IMR-90 (cell line): ENCODE measurements at regions not wholly inside any gene's neighbourhood (a gene's known extent, or its start where the extent isn't known, plus 50 kb on each side); places are given as distances from the start of the nearest gene placed in this dataset.

Experiments
- ATAC-seq: fragments of 200-7000 bp; cut with Tn5 transposase; 2 replicates; pipeline ENCODE4 v1.9.1; 2020; ENCODE audit warnings: low read depth, mild to moderate bottlenecking, moderate library complexity
- BruUV-seq: library from RNA; stranded (reverse); fragments of 400-500 nt; replicated peaks from 2 replicates; lab custom pipeline; 2021; lab: Mats Ljungman, UMichigan
- CTCF ChIA-PET: fragments of 300-600 bp; formaldehyde crosslinking; extraction: SDS; loops from one replicate; lab custom pipeline; 2021; ENCODE audit warnings: antibody characterized with exemption; lab: Yijun Ruan, JAX
- POLR2A ChIA-PET: fragments of 300-600 bp; sonication (Branson Sonifier 250); formaldehyde crosslinking; loops from one replicate; lab custom pipeline; 2022; ENCODE audit warnings: antibody characterized with exemption; ENCODE audit not compliant: unreplicated experiment; lab: Charles Lee
- DNase-seq: peaks from one replicate; pipeline ENCODE4 v3.0.0; 2013
- H2AFZ ChIP-seq: replicated peaks from 2 replicates; pipeline ENCODE3; 2013; ENCODE audit warnings: low read length, mild to moderate bottlenecking; ENCODE audit not compliant: poor library complexity
- H2AK5ac ChIP-seq: 2 replicates; pipeline ENCODE4 v1.6.1; 2013; ENCODE audit warnings: low read depth, low read length, inconsistent platforms
- H2AK9ac ChIP-seq: replicated peaks from 2 replicates; pipeline ENCODE3; 2013; ENCODE audit warnings: mild to moderate bottlenecking, low read depth, low read length, moderate library complexity; ENCODE audit not compliant: poor library complexity
- H2BK120ac ChIP-seq: 2 replicates; pipeline ENCODE4 v1.6.1; 2013; ENCODE audit warnings: low read depth, low read length, inconsistent platforms
- H2BK15ac ChIP-seq: 3 replicates; pipeline ENCODE4 v1.6.1; 2013; ENCODE audit warnings: low read depth, low read length, inconsistent platforms
- H2BK20ac ChIP-seq: 2 replicates; pipeline ENCODE4 v1.6.1; 2013; ENCODE audit warnings: low read depth, mild to moderate bottlenecking, inconsistent platforms, low read length, moderate library complexity
- H2BK5ac ChIP-seq: 2 replicates; pipeline ENCODE4 v1.6.1; 2013; ENCODE audit warnings: mild to moderate bottlenecking, low read depth, low read length, inconsistent platforms; ENCODE audit not compliant: poor library complexity, severe bottlenecking
- H3K14ac ChIP-seq: replicated peaks from 2 replicates; pipeline ENCODE4 v1.6.1; 2013; ENCODE audit warnings: low read depth, low read length, inconsistent platforms
- H3K18ac ChIP-seq: 2 replicates; pipeline ENCODE4 v1.6.1; 2013; ENCODE audit warnings: low read depth, low read length, control low read depth
- H3K23ac ChIP-seq: 2 replicates; pipeline ENCODE4 v1.6.1; 2013; ENCODE audit warnings: low read depth, low read length, inconsistent platforms
- H3K27ac ChIP-seq: 2 replicates; pipeline ENCODE4 v1.5.1; 2013; ENCODE audit warnings: mild to moderate bottlenecking, control low read depth, low read length; ENCODE audit not compliant: insufficient read depth
- H3K27me3 ChIP-seq: 2 replicates; pipeline ENCODE4 v1.6.1; 2013; ENCODE audit warnings: low read length; ENCODE audit not compliant: control insufficient read depth, insufficient read depth
- H3K36me3 ChIP-seq: 2 replicates; pipeline ENCODE4 v1.6.1; 2013; ENCODE audit warnings: low read length, mixed read lengths; ENCODE audit not compliant: control insufficient read depth, insufficient read depth
- H3K4ac ChIP-seq: 2 replicates; pipeline ENCODE4 v1.6.1; 2013; ENCODE audit warnings: low read depth, low read length, inconsistent platforms
- H3K4me1 ChIP-seq: 2 replicates; pipeline ENCODE4 v1.6.1; 2013; ENCODE audit warnings: low read length, mixed read lengths; ENCODE audit not compliant: control insufficient read depth, insufficient read depth
- H3K4me2 ChIP-seq: 2 replicates; pipeline ENCODE4 v1.6.1; 2013; ENCODE audit warnings: low read depth, mild to moderate bottlenecking, control low read depth, low read length, moderate library complexity
- H3K4me3 ChIP-seq: 2 replicates; pipeline ENCODE4 v1.5.1; 2013; ENCODE audit warnings: low read depth, mild to moderate bottlenecking, control low read depth, low read length, moderate library complexity; ENCODE audit not compliant: insufficient read depth
- H3K56ac ChIP-seq: 2 replicates; pipeline ENCODE4 v1.6.1; 2013; ENCODE audit warnings: low read length, inconsistent platforms; ENCODE audit not compliant: insufficient read depth; ENCODE audit errors: extremely low read depth
- H3K79me1 ChIP-seq, 2 experiments: 2 replicates each; pipeline ENCODE4 v1.6.1; 2013; ENCODE audit warnings: low read length in 2 of 2, inconsistent platforms in 1 of 2, low read depth in 1 of 2
- H3K9ac ChIP-seq: 2 replicates; pipeline ENCODE4 v1.6.1; 2013; ENCODE audit warnings: low read depth, low read length, control low read depth
- H3K9me1 ChIP-seq: 2 replicates; pipeline ENCODE4 v1.6.1; 2013; ENCODE audit warnings: low read length, inconsistent platforms; ENCODE audit not compliant: insufficient read depth
- H3K9me3 ChIP-seq: 2 replicates; pipeline ENCODE4 v1.6.1; 2013; ENCODE audit warnings: low read length; ENCODE audit not compliant: control insufficient read depth, insufficient read depth
- H4K20me1 ChIP-seq: 2 replicates; pipeline ENCODE4 v1.6.1; 2013; ENCODE audit warnings: low read length, inconsistent platforms; ENCODE audit not compliant: insufficient read depth
- H4K5ac ChIP-seq: 2 replicates; pipeline ENCODE4 v1.6.1; 2013; ENCODE audit warnings: mild to moderate bottlenecking, low read depth, low read length, control low read depth
- H4K8ac ChIP-seq, 2 experiments: 2 replicates each; pipeline ENCODE4 v1.6.1; 2013; ENCODE audit warnings: low read depth in 2 of 2, low read length in 2 of 2, control low read depth in 1 of 2, inconsistent platforms in 1 of 2
- H4K91ac ChIP-seq: 2 replicates; pipeline ENCODE4 v1.6.1; 2013; ENCODE audit warnings: low read depth, low read length, inconsistent platforms; ENCODE audit not compliant: insufficient read depth
- BHLHE40 ChIP-seq: fragments of 150-350 bp; IDR thresholded peaks from 2 replicates; pipeline ENCODE4 v1.6.1; 2016; ENCODE audit warnings: mild to moderate bottlenecking, low read depth, low read length
- CEBPB ChIP-seq: IDR thresholded peaks from 2 replicates; pipeline ENCODE4 v1.6.1; 2012; ENCODE audit warnings: low read depth, low read length, improper control_type of control experiment
- CHD1 ChIP-seq: IDR thresholded peaks from 2 replicates; pipeline ENCODE4 v1.6.1; 2012; ENCODE audit warnings: low read depth, low read length, improper control_type of control experiment
- CTCF ChIP-seq: conservative IDR thresholded peaks from 2 replicates; pipeline ENCODE4 v1.5.1; 2012; ENCODE audit warnings: mild to moderate bottlenecking, low read depth, low read length, improper control_type of control experiment
- ELK1 ChIP-seq: fragments of 150-350 bp; IDR thresholded peaks from 2 replicates; pipeline ENCODE4 v1.6.1; 2016; ENCODE audit warnings: low read depth, mild to moderate bottlenecking, low read length, moderate library complexity, borderline replicate concordance
- FOS ChIP-seq: fragments of 150-350 bp; IDR thresholded peaks from 2 replicates; pipeline ENCODE4 v1.6.1; 2016; ENCODE audit warnings: low read depth, low read length
- MAFK ChIP-seq: IDR thresholded peaks from 2 replicates; pipeline ENCODE4 v1.6.1; 2012; ENCODE audit warnings: low read depth, low read length, improper control_type of control experiment
- MAZ ChIP-seq: IDR thresholded peaks from 2 replicates; pipeline ENCODE4 v1.6.1; 2012; ENCODE audit warnings: low read depth, mild to moderate bottlenecking, low read length, improper control_type of control experiment, moderate library complexity, borderline replicate concordance
- MXI1 ChIP-seq: IDR thresholded peaks from 2 replicates; pipeline ENCODE4 v1.6.1; 2012; ENCODE audit warnings: low read depth, mild to moderate bottlenecking, low read length, moderate library complexity, borderline replicate concordance
- NFE2L2 ChIP-seq: fragments of 150-350 bp; IDR thresholded peaks from 2 replicates; pipeline ENCODE4 v1.6.1; 2016; ENCODE audit warnings: low read depth, mild to moderate bottlenecking, low read length
- POLR2A ChIP-seq: IDR thresholded peaks from 2 replicates; pipeline ENCODE4 v1.6.1; 2012; ENCODE audit warnings: mild to moderate bottlenecking, low read depth, low read length
- RAD21 ChIP-seq: IDR thresholded peaks from 2 replicates; pipeline ENCODE4 v1.6.1; 2012; ENCODE audit warnings: low read length, improper control_type of control experiment
- RCOR1 ChIP-seq: IDR thresholded peaks from 2 replicates; pipeline ENCODE4 v1.6.1; 2012; ENCODE audit warnings: mild to moderate bottlenecking, low read length, improper control_type of control experiment; ENCODE audit not compliant: insufficient replicate concordance
- RFX5 ChIP-seq: IDR thresholded peaks from 2 replicates; pipeline ENCODE4 v1.8.0; 2012; ENCODE audit warnings: low read depth, mild to moderate bottlenecking, low read length, moderate library complexity
- SMC3 ChIP-seq: fragments of 150-350 bp; IDR thresholded peaks from 2 replicates; pipeline ENCODE4 v1.6.1; 2016; ENCODE audit warnings: low read depth, mild to moderate bottlenecking, antibody characterized with exemption, low read length, moderate library complexity
- USF2 ChIP-seq: fragments of 150-350 bp; IDR thresholded peaks from 2 replicates; pipeline ENCODE4 v1.6.1; 2017; ENCODE audit warnings: mild to moderate bottlenecking, antibody characterized with exemption, low read length, low read depth
- WGBS, 2 experiments: methylation state at CpG; one replicate each; pipeline versions ENCODE4 v1.1.5 to v1.1.7; 2013; ENCODE audit warnings: missing lambda C conversion rate in 2 of 2; ENCODE audit not compliant: insufficient read length in 1 of 2; ENCODE audit errors: extremely low coverage in 2 of 2; 5-methylcytosine and 5-hydroxymethylcytosine counted together
- dilution Hi-C: fragments of 300-500 bp; cut with HindIII; formaldehyde crosslinking; loops from one replicate; pipeline ENCODE4 v1.14.3; 2018; ENCODE audit warnings: low sequenced_read_pairs; ENCODE audit not compliant: unreplicated experiment
- in situ Hi-C: fragments of 300-500 bp; cut with MboI; formaldehyde crosslinking; loops from 3 replicates; pipeline ENCODE4 v1.14.3; 2019; ENCODE audit warnings: low sequenced_read_pairs, inconsistent platforms, mixed read lengths
- intact Hi-C: fragments of 100-400 bp; cut with micrococcal nuclease; formaldehyde crosslinking; loops from 2 replicates; pipeline ENCODE4 v1.10.0; 2022

GRCh38 chr7:131068604-131069021, 259.1 kb upstream of the MKLN1 start:
- H3K27ac ChIP-seq: no peak overlapping the region
- no peaks in the 10 kb centered on the region for H3K27me3 ChIP-seq
- no peak overlapping the region for H3K4me3 ChIP-seq
- peaks cover 31% of the 10 kb centered on the region; the same call in 1 of the 2 replicates for H4K20me1 ChIP-seq
- no CpG with 5 or more reads among the region's 2 CpGs for WGBS, 2 experiments
- no peak overlapping the region for H3K18ac ChIP-seq
- H3K56ac ChIP-seq: no peak overlapping the region
- no peak for TF ChIP-seq RFX5
- TF ChIP-seq CTCF: peak; percentile 64
- TF ChIP-seq CEBPB: no peak
- TF ChIP-seq MXI1: no peak
- TF ChIP-seq ELK1: no peak
- TF ChIP-seq BHLHE40: no peak
- TF ChIP-seq MAFK: no peak
- TF ChIP-seq USF2: no peak
- TF ChIP-seq POLR2A: no peak
- no peak for TF ChIP-seq NFE2L2
- no peak for TF ChIP-seq FOS
- TF ChIP-seq SMC3: peak; percentile 17; the same call in 1 of the 2 replicates
- no peak for TF ChIP-seq CHD1
- peak; percentile 53 for TF ChIP-seq RAD21
- TF ChIP-seq RCOR1: no peak
- no peak for TF ChIP-seq MAZ
- no peak overlapping the region for H2BK15ac ChIP-seq
- no peak overlapping the region for H3K4ac ChIP-seq
- H4K5ac ChIP-seq: no peak overlapping the region
- no peak overlapping the region for H4K91ac ChIP-seq
- ChIA-PET POLR2A (no interaction called here), CTCF (interaction anchor here (0.5 to 1.7 kb wide), 9 partner anchors 11 to 312 kb away, joined by 3 to 4 read pairs (median 3); no protein-coding TSS in a partner anchor)
- peaks cover 10% of the 10 kb centered on the region for H3K4me1 ChIP-seq
- peaks cover 4% of the 10 kb centered on the region; the same call in 1 of the 2 replicates for H3K36me3 ChIP-seq
- in situ Hi-C loops: no loop called here
- H3K23ac ChIP-seq: no peak overlapping the region
- H2BK20ac ChIP-seq: no peak overlapping the region
- H3K9me1 ChIP-seq: peaks cover 10% of the 10 kb centered on the region
- no peak overlapping the region for H4K8ac ChIP-seq
- no peak overlapping the region for H3K9ac ChIP-seq
- ATAC-seq: peak; percentile 50
- no peak overlapping the region for H2AFZ ChIP-seq
- dilution Hi-C loops: no loop called here
- H3K14ac ChIP-seq: no peak overlapping the region
- no TSS peak for BruUV-seq
- no peaks in the 10 kb centered on the region for H3K9me3 ChIP-seq
- H2BK120ac ChIP-seq: no peak overlapping the region
- DNase-seq: peak; percentile 65
- peaks cover 23 to 59% of the 10 kb centered on the region in 2 experiments for H3K79me1 ChIP-seq
- no peak overlapping the region for H2AK5ac ChIP-seq
- H2BK5ac ChIP-seq: no peak overlapping the region
- intact Hi-C loops: loop anchor here (1.0 to 5.0 kb wide), 4 partner anchors 38 to 356 kb away; partner anchors contain the start of gene MKLN1
- H3K4me2 ChIP-seq: no peak overlapping the region
- H2AK9ac ChIP-seq: no peak overlapping the region
